Osteocyte (in vitro differentiated cells): ENCODE measurements at regions not wholly inside any gene's neighbourhood (a gene's known extent, or its start where the extent isn't known, plus 50 kb on each side); places are given as distances from the start of the nearest gene placed in this dataset.

Source experiments
- DNase-seq: peaks from one replicate; pipeline ENCODE4 v3.0.0; 2021; ENCODE audit warnings: mixed read lengths; ENCODE audit not compliant: unreplicated experiment; ENCODE audit errors: extremely low spot score
- H3K27ac Mint-ChIP-seq: one replicate; pipeline ENCODE4 v1.8.0; 2021; ENCODE audit warnings: mild to moderate bottlenecking, mixed read lengths; ENCODE audit not compliant: unreplicated experiment
- H3K27me3 Mint-ChIP-seq: one replicate; pipeline ENCODE4 v1.8.0; 2021; ENCODE audit warnings: mixed read lengths; ENCODE audit not compliant: unreplicated experiment
- H3K36me3 Mint-ChIP-seq: one replicate; pipeline ENCODE4 v1.8.0; 2021; ENCODE audit warnings: mixed read lengths; ENCODE audit not compliant: unreplicated experiment
- H3K4me1 Mint-ChIP-seq: one replicate; pipeline ENCODE4 v1.8.0; 2021; ENCODE audit warnings: mixed read lengths; ENCODE audit not compliant: unreplicated experiment
- H3K4me3 Mint-ChIP-seq: one replicate; pipeline ENCODE4 v1.8.0; 2021; ENCODE audit warnings: mild to moderate bottlenecking, moderate library complexity, mixed read lengths; ENCODE audit not compliant: unreplicated experiment
- H3K9me3 Mint-ChIP-seq: one replicate; pipeline ENCODE4 v1.8.0; 2021; ENCODE audit warnings: mixed read lengths; ENCODE audit not compliant: unreplicated experiment
- TF ChIP-seq, protein P1 (sequence below): fragments of 200-600 bp; sonication (generic); IDR thresholded peaks from 2 replicates; pipeline ENCODE4 v1.5.0; 2021; ENCODE audit warnings: antibody characterized with exemption, mild to moderate bottlenecking, moderate library complexity

DNA sequence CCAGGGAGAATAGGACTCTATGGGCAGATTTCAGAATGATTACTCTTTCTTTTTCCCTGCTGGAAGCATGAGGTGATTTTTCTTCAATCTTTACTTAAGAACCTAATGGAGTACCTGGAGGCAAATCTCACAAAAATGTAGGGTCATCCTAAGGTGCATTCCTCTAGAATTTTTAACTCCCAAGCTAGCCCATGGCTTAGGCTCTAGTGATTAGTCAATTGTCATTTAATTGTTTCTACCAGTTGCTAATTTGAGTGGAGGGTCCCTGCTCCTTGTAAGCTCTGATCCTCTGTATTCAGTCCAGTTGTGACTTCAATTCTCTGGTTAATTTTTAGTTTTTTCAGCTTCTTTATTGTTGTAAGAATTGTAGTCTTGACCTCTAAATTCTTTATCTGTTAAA, 467.0 kb downstream of the HTR1A start:
- H3K4me1 Mint-ChIP-seq, result no peaks in the 10 kb centered on the region
- H3K36me3 Mint-ChIP-seq, result no peaks in the 10 kb centered on the region
- TF ChIP-seq, protein P1, sequence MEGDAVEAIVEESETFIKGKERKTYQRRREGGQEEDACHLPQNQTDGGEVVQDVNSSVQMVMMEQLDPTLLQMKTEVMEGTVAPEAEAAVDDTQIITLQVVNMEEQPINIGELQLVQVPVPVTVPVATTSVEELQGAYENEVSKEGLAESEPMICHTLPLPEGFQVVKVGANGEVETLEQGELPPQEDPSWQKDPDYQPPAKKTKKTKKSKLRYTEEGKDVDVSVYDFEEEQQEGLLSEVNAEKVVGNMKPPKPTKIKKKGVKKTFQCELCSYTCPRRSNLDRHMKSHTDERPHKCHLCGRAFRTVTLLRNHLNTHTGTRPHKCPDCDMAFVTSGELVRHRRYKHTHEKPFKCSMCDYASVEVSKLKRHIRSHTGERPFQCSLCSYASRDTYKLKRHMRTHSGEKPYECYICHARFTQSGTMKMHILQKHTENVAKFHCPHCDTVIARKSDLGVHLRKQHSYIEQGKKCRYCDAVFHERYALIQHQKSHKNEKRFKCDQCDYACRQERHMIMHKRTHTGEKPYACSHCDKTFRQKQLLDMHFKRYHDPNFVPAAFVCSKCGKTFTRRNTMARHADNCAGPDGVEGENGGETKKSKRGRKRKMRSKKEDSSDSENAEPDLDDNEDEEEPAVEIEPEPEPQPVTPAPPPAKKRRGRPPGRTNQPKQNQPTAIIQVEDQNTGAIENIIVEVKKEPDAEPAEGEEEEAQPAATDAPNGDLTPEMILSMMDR, result no peak
- peaks cover 9% of the 10 kb centered on the region for H3K9me3 Mint-ChIP-seq
- DNase-seq, result no peak
- H3K4me3 Mint-ChIP-seq, result no peak overlapping the region
- no peaks in the 10 kb centered on the region for H3K27me3 Mint-ChIP-seq
- no peak overlapping the region for H3K27ac Mint-ChIP-seq

DNA sequence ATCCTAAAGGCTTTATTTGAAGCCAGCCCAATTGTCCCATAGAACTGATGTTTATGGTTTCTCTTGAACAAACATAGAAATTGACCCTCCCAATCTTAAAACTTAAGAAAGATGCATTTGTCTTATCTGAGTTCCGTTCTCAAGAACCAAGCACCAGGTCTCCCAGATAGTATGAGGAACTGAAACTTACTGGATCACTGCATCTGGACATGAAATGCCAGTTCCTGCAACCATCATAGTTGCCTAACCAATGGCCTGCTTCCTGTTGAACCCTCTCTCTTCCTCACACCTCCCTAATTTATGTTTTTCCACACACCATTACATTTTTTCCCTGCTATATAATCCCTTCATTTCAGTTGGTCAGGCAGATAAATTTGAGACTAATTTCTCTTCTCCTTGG, 478.9 kb downstream of the HTR1A start:
- Mint-ChIP-seq H3K9me3 (peaks cover 24% of the 10 kb centered on the region), H3K27ac (no peak overlapping the region), H3K4me1 (no peaks in the 10 kb centered on the region), H3K36me3 (no peaks in the 10 kb centered on the region), H3K4me3 (no peak overlapping the region), H3K27me3 (no peaks in the 10 kb centered on the region)
- TF ChIP-seq, protein P1, result no peak
- DNase-seq, result no peak

DNA sequence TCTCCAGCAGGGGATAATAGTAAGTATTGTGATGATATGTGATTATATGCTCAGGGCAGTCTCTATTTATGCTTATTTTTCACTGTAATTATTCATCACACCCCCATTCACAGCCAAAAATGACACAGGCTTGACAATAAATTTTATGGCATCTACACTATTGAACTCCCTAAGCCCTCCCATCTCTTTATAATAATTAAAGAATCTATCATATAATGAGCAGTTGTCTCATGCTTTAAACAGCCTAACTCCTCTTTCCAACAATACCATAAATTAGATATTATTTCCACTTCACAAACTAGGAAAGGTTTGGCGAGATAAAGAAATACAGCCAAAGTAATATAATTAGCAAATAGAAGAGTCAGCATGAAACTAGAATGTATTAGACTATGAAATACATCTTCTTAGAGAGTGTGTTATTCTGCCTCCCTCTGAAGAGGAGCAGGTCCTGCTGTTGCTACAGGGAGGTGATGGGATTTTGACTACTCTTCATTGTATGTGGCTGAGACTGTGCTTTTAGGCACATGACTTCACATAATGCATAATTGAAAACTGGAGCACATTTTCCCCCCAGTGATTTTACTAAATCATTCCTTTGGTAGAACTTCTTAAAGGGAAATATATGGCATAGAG, 488.8 kb downstream of the HTR1A start:
- no peaks in the 10 kb centered on the region for H3K4me1 Mint-ChIP-seq
- peaks cover 5% of the 10 kb centered on the region for H3K9me3 Mint-ChIP-seq
- TF ChIP-seq, protein P1, result no peak
- DNase-seq, result no peak
- no peaks in the 10 kb centered on the region for H3K27me3 Mint-ChIP-seq
- no peak overlapping the region for H3K27ac Mint-ChIP-seq
- no peaks in the 10 kb centered on the region for H3K36me3 Mint-ChIP-seq
- no peak overlapping the region for H3K4me3 Mint-ChIP-seq

DNA sequence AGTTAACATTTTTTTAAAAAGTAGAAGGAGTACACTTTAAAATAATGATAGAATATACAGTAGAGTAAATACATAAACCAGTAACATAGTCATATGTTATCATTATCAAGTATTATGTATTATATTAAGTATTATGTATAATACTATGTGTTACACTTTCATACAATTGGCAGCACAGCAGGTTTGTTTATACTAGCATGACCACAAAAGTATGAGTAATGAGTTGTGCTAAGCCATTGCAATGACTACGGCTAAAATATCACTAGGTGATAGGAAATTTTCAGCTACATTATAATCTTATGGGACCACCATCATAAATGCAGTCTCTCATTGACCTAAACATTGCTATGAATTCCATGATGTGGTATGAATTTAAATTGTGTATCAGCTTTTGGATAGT, 506.0 kb downstream of the HTR1A start:
- Mint-ChIP-seq H3K27ac (no peak overlapping the region), H3K4me1 (no peaks in the 10 kb centered on the region), H3K36me3 (no peaks in the 10 kb centered on the region), H3K4me3 (no peak overlapping the region), H3K9me3 (peaks cover 10% of the 10 kb centered on the region), H3K27me3 (no peaks in the 10 kb centered on the region)
- TF ChIP-seq, protein P1, result no peak
- no peak for DNase-seq

DNA sequence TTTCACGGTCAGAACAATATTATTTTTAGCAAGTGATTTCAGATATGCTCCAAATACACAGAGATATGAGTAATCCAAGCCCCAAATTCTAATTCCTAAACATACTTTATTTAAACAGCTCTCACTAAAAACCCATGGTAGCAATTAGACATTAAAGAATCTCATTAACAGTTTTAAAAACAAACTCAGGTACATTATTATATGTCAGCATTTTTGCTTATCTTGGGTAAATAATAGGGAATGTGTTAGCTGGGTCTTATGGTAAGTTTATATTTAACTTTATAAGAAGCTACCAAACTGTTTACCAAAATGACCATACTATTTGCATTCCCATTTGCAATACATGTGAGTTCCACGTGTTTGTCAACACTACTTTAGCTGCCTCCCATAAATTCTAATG, 511.1 kb downstream of the HTR1A start:
- Mint-ChIP-seq H3K9me3 (peaks cover 7% of the 10 kb centered on the region), H3K36me3 (no peaks in the 10 kb centered on the region), H3K4me1 (no peaks in the 10 kb centered on the region), H3K27me3 (no peaks in the 10 kb centered on the region), H3K4me3 (no peak overlapping the region), H3K27ac (no peak overlapping the region)
- TF ChIP-seq, protein P1, result no peak
- DNase-seq, result no peak
